HL-60 (cell line): ENCODE measurements at regions not wholly inside any gene's neighbourhood (a gene's known extent, or its start where the extent isn't known, plus 50 kb on each side); places are given as distances from the start of the nearest gene placed in this dataset.

ENCODE experiments used
- GABPA ChIP-seq: IDR thresholded peaks from 2 replicates; pipeline ENCODE4 v1.6.1; 2012; ENCODE audit warnings: low read depth
- POLR2AphosphoS5 ChIP-seq: IDR thresholded peaks from 2 replicates; pipeline ENCODE4 v1.6.1; 2012; ENCODE audit warnings: low read depth
- SPI1 ChIP-seq: IDR thresholded peaks from 2 replicates; pipeline ENCODE4 v1.6.1; 2012; ENCODE audit warnings: low read depth, mild to moderate bottlenecking, borderline replicate concordance
- TF ChIP-seq, protein P1 (sequence below): IDR thresholded peaks from one replicate; pipeline ENCODE4 v1.5.1; 2011; ENCODE audit warnings: low read length, control low read depth, inconsistent platforms; ENCODE audit not compliant: insufficient read depth
- TF ChIP-seq, protein P2 (sequence below): IDR thresholded peaks from 2 replicates; pipeline ENCODE4 v1.6.1; 2012; ENCODE audit warnings: low read depth; ENCODE audit not compliant: insufficient replicate concordance

DNA sequence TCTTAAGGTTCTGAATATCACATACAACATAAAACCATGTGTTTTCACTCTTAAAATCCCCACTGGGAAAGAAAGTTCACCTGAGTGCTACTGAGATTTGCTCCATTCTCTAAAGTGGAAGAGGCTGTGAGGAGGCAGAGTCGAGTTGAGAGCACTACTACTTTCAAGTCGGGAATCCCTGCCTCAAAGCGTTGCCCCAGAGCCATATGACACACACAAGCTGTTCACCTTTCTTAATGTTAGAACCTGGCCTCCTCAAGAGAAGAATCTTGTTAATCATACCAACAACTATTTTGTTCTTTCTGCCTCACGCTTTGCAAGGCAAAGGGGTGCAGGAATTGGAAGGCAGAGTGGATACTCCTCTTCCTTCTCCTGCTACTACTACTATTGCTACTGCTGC lies 149.7 kb upstream of the DAAM1 start:
- TF ChIP-seq, protein P1, sequence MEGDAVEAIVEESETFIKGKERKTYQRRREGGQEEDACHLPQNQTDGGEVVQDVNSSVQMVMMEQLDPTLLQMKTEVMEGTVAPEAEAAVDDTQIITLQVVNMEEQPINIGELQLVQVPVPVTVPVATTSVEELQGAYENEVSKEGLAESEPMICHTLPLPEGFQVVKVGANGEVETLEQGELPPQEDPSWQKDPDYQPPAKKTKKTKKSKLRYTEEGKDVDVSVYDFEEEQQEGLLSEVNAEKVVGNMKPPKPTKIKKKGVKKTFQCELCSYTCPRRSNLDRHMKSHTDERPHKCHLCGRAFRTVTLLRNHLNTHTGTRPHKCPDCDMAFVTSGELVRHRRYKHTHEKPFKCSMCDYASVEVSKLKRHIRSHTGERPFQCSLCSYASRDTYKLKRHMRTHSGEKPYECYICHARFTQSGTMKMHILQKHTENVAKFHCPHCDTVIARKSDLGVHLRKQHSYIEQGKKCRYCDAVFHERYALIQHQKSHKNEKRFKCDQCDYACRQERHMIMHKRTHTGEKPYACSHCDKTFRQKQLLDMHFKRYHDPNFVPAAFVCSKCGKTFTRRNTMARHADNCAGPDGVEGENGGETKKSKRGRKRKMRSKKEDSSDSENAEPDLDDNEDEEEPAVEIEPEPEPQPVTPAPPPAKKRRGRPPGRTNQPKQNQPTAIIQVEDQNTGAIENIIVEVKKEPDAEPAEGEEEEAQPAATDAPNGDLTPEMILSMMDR = no peak
- TF ChIP-seq POLR2AphosphoS5 = no peak
- TF ChIP-seq, protein P2, sequence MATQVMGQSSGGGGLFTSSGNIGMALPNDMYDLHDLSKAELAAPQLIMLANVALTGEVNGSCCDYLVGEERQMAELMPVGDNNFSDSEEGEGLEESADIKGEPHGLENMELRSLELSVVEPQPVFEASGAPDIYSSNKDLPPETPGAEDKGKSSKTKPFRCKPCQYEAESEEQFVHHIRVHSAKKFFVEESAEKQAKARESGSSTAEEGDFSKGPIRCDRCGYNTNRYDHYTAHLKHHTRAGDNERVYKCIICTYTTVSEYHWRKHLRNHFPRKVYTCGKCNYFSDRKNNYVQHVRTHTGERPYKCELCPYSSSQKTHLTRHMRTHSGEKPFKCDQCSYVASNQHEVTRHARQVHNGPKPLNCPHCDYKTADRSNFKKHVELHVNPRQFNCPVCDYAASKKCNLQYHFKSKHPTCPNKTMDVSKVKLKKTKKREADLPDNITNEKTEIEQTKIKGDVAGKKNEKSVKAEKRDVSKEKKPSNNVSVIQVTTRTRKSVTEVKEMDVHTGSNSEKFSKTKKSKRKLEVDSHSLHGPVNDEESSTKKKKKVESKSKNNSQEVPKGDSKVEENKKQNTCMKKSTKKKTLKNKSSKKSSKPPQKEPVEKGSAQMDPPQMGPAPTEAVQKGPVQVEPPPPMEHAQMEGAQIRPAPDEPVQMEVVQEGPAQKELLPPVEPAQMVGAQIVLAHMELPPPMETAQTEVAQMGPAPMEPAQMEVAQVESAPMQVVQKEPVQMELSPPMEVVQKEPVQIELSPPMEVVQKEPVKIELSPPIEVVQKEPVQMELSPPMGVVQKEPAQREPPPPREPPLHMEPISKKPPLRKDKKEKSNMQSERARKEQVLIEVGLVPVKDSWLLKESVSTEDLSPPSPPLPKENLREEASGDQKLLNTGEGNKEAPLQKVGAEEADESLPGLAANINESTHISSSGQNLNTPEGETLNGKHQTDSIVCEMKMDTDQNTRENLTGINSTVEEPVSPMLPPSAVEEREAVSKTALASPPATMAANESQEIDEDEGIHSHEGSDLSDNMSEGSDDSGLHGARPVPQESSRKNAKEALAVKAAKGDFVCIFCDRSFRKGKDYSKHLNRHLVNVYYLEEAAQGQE = no peak
- no peak for TF ChIP-seq SPI1
- no peak for TF ChIP-seq GABPA
